NCI-H1048 (cell line): ENCODE measurements at regions not wholly inside any gene's neighbourhood (a gene's known extent, or its start where the extent isn't known, plus 50 kb on each side); places are given as distances from the start of the nearest gene placed in this dataset.

Source experiments
- DNase-seq: peaks from one replicate; lab custom pipeline; 2025; lab: John Stamatoyannopoulos, UW

DNA sequence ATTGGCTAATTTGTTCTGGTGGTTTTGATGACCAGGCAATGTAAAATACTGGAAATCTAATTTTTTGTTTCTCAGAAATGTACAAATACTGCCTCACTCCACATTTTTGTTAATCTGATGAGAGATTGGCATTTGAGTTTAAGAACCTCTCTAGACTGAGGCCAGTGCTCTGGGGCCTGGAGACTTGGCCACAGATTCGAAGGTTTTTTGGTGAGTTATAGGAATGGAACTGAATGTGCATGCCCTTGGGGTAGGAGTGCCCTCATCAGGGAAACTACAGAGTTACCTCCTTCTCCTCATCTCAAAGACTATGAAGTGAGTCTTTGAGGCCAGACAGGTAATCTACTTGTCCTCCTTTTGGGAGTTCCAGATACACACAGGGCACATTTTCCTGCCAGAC, 347.9 kb downstream of the LTN1 start:
- no peak for DNase-seq

DNA sequence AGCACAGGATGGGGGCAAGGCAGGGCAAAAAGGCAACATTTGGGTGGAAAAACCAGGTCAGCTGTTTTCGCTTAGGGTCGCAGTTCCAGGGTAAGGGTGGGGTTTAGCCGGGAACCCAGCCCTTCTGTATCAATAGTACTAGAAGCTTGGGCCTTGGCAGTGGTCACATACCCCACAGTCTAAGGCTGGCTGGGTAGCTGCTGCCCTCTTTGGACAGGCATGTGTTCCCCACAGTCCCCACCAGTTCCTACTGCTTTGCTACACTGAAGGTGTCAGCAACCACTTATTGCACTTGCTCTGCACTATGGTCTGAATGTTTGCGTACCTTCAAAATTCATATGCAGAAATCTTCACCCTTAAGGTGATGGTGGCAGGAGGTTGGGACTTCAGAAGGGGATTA, 349.8 kb downstream of the LTN1 start:
- no peak for DNase-seq

DNA sequence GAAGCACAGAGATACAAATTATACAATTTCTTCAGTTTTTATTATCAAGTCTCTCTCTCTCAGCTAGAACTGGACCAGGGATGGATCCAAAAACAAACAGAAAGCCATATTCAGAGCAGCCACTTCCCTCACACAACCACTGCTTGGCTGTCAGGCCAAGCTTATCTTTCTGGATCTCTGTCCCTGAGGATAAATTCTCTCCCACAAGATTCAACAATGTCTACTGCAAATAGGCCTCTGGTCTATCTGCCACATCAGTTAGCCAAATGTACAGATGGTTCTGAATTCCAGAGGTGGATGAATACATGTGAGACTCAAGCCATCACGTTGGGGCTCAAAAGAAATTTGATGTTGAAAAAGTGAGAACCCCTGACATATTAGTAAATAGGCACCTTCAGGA, 350.9 kb downstream of the LTN1 start:
- no peak for DNase-seq

DNA sequence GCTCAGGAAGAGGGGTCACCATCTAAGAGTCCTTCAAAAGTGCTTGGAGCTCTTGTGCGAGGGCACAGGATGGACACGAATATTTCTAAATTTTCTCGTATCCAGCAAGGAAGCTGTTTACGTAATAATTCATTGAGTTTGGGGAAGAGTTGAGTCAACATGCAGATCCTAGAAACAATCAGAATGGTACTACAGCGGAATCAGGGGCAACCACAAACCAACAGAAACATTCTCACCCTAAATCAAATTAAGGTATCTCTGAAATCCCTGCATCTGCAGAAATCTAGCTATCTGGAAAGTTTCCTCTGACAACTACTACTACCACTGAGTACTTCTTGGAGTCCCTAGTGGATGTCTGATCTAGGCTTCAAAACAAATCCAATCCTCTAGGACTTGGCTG, 352.4 kb downstream of the LTN1 start:
- no peak for DNase-seq

DNA sequence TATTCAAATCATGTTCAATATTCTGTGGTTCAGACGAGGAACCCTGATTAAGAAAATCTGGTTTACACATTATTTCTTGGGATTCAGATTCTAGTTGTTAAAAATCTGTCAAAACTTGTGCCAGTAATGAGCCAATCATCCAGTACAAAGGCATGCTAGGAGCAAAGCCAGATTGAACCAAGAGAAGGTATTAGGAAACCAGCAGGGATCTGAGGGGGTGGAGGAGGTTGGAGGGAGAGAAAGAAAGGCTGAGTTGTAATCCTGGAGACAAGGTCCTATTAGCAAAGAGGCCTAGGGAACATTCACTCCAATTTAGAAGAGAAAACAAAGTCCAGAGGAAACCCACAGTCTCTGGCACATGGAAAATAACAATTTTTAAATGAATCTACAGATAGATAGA, 352.9 kb downstream of the LTN1 start:
- no peak for DNase-seq

DNA sequence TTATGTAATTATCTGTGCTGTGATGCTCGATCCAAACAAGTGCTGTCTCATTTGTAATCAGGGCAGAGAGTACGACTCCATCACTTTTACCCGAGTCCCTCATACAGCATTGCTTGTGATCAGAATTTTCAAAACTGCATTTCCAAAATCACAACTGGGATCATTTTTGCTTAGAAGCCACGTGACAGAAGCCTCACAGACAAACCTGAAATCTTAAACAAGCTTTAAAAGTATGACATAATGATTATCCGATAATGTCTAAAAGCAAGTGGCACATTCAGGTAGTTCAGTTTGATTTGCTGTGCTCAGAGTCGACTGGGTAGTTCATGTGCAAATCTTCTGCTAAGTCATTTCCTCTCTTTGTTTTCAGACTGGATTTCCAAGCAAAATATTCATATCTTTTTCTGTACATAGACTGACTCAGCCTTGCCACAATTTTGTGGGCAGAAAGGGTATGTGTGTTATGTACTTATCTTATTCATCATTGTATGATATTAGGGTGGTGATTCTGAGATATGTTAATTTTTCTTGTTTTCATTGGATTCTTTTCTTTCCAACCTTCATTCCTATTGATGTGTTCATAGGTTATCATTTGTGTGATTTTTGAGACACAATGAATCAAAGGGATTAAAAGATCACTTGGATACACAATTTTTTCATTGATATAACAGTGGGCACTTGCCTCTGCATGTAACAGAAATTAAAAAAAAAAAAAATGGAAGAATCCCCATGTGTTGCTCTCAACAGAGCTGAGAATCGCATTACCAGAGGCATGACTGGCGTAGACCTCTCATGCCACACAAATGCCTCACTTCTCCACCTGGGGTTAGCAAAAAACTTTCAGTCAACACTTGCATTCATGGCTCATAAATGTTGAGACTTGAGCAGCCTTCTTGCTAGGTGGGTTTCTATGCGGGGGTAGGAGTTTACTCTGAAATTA, 355.7 kb downstream of the LTN1 start:
- no peak for DNase-seq

DNA sequence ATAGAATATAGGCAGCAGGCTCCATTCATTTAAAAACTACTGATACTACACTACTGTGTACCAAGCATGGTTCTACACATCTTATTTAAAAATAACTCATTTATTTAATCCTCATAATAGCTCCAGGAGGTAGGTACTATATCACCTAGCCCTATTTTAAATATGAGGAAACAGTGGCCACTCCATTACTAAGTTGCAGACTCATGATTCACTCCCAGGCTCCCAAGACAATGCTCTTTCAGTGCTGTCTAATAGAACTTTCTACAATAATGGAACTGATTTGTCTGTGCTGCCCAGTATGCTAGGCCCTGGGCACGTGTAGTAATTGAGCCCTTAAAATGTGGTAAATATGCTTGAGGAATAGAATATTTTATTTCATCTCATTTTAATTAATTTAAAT, 357.1 kb downstream of the LTN1 start:
- no peak for DNase-seq

DNA sequence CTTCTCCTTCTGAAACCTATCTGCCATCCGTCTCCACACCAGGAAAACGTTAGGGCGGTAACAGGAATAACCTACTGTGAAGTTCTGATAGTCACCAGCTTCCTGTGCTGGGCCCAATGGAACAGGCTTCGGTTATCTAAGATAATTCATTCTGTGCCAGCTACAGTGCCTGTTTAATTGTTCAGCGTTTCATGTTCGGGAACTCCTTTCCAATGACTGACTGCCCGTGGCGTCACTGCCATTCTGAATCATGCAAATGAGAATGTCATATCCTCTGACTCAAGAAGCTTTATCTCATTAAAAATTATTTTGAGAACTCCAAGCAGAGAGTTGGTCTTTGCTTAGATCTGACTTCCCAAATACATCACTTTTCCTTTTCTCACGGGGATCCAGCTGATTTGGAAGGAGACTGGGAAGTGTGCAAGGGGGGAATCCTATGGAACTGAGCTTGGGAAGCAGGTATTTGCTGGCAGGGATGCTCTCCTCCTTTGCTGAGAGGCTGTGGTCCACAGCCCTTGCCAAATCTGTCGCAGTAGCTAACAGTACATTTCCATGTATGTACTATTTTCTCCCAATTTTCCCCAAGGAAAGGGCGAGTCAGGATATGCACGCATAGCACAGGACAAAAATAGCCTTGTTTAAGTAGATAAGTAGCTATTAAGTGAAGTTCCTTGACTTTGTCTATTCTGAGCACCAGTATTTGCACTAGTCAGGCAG, 358.7 kb downstream of the LTN1 start:
- no peak for DNase-seq

DNA sequence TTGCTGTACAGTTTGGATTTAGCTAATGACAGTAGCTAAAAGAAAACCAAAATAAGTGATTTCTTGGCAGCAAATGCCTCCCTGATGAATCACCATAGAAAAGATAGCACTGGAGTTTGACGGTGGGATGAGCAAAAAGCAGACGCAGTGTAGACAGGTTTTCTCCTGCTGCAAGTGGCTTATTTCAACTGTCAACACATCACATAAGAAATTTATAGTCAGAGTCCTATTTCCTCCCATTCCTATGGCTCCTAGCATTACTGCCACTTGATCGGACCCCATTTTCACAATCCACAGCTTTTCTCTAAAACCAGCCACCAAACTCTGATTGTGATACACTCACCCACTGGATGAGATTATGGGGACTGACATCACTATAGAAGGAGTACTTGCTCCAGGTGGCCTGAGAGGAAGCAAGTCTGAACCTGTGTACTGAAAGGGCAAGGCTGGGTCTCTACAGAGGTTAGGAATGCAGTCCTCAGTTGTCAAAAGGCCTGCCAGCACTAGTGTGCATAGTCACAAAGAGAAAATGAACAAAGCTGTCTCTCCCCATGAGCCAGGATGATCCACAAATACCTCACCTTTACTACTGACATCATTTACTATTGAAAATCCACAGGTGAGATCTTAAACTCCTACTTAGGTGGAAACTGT, 359.8 kb downstream of the LTN1 start:
- DNase-seq: no peak

DNA sequence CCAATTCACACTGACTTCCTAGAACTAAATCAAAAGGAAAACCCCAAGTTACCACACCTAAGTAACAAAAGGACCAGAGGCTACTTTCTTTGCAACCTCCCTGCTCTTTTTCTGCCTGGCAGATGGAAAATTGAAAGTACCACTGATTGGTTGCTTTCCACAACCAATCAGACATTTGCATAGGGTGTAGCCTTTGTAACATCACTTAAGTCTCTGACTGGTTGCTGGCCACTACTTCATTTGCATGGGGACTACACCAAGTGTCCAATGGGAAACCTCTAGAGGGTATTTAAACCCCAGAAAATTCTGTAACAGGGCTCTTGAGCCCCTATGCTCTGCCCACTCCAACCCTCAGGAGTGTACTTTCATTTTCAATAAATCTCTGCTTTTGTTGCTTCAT, 365.0 kb downstream of the LTN1 start:
- DNase-seq: no peak

DNA sequence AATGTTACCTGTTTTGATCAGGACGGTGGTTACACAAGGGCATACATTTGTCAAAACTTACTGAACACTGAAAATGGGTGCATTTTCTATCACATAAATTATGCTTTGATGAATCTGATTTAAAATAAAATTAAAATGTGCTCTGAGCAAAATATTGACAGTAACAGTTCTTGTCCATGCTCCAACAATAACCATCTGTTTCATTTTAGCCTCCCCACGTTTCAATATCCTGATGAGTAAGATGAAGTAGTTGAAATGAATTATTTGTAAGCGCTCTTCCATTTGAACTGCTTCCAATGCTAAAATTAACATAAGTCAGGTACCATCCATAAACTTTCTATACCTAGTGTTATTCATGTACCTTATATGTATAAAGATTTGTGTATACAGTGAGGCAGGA, 365.4 kb downstream of the LTN1 start:
- DNase-seq: no peak

DNA sequence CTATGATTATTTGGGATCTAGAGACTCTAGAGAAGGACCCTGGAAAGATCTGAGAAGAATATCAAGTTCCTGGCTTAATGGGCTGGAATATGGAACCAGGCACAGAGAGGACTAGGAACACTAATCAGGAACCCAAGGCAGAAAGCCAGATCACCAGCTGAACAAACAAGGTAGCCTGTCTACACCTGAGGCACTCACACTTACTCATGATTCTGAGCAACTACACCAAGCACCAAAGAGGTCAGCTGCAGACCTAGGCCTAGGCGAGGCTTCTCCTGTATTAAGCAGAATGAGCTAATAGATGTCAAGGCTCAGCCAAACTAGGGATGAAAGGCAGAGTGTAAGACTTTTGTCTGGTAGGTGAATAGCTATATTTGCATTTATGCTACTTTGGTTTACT, 368.1 kb downstream of the LTN1 start:
- no peak for DNase-seq

DNA sequence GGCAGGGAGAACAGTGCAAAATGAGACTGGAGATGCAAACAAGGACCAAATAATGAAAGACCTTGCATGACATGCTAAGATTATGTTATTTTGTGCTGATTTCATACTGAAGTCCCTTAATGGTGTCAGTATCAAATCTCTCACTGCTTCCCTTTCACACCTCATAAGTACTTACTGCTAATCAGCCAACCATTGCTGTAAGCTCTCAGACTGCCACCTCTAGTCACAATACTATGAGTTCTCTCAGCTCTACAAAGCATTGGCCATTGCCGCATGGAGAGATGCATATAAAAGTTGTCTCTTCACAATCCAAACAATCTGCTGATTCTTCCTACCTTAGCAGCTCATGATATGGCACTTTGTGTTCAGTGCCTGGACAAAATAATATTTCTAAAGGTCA, 375.4 kb downstream of the LTN1 start:
- no peak for DNase-seq

DNA sequence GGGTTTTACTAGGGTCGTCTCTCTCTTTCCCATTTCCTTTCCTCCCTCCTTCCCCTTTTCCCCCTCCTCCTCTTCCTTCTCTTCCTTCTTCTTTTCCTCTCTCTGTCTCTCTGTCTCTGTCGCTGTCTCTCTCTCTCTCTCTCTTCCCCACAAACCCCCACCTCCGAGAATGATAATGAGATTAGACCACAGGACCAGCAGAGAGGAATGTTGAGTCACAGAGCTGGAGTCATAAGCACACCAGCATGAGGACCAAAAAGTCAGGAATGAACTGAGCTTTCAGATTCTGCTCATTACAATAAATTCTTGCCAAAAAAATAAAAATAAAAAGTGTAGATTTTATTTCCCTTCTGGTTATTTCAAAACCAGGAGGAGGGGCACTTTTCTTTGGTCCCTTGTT, 377.4 kb downstream of the LTN1 start:
- no peak for DNase-seq

DNA sequence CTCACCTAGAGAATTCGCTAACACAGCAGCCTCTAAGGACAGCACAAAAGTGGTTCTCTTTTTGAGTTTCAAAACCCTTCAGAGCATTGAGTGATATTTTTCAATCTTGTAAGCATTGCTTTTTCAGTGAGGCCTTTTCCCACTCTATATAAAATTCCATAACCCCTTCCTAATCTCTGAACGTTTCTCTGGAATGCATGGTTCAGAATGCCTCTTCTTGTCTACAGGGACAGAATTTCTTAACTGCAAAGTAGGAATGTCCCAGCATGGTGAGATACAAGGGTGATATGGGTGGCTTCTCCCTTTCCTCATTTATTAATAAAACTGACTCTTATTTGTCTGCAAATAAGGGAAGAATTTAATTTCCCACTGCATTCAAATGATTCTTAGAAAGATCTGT, 377.9 kb downstream of the LTN1 start:
- DNase-seq: no peak

DNA sequence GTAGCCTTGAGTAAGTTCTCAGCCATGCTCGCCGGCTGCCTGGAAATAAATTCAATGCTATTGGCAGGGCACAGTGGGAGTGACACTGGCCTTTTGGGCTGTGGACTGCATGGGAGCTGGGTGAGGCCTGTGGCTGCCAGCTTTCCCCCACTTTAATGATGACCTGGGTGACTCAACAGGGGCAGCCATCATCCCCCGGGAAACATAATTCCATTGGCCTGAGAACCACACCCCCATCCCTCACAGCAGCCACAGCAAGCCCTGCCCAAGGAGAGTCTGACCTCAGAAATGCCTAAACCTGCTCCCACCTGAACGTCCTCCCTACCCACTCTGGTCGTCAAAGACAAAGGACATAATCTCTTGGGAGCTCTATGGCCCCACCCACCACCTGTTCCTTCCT, 384.0 kb downstream of the LTN1 start:
- no peak for DNase-seq

DNA sequence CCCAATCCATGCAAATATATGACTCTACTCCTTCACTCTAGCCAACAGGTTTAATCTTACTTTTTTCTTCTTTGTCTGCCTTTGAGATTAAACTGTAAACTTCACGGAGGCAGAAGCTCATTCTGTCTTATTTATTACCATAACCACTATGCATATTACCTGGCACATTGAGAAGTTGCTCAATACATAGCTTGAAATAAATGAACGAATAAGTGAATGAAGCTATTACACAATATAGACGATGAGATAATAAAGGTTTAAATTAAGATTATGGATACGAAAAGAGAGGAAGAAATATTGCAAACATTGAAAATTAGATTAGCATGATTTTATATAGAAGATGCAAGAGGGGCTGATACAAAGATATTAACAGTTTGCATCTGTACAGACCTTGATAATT, 385.1 kb downstream of the LTN1 start:
- no peak for DNase-seq

DNA sequence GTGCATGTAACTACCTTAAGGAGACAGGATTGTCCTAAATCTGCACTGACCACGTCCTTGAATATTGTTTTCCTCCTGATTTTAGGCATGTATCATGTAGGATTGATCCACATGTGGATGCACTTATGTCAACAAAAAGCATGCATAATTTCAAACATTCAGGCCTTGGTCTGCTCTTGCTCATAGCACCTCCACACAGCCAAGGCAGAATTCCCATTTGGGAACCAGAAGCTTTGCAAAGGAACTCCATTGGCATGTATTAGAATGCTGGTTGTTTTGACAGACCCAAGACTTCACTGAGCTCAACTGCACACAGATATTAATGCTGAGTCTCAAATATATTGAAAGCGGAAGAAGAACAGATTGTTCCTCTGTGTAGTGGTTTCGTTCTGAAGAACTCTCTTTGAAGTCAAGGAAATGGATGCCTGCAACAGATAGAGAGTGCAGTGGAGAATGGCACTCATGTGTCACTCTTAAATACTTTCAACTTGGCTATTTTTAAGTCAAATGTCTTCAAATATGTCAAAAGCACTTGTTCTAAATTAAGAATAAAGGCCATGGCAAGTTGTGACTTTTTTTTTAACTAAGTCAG, 387.6 kb downstream of the LTN1 start:
- no peak for DNase-seq

DNA sequence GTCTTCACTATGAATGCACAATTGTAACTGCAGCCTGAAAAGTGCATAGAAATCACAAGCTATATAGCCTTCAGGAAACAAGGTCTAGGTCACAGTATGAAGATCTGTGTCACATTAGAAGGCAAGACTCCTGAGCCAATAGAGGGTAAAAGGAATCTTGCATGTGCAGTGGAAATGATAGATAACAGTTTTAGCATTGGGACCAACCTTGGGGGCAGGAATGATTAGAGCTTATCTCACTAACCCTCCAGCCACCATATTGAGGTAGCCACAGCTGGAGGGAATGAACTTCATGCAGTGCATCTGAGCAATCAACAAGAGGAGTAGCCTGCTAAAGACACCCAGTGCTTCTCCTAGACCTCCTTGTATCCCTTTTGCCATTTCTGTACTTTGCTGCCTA, 390.1 kb downstream of the LTN1 start:
- DNase-seq: no peak

DNA sequence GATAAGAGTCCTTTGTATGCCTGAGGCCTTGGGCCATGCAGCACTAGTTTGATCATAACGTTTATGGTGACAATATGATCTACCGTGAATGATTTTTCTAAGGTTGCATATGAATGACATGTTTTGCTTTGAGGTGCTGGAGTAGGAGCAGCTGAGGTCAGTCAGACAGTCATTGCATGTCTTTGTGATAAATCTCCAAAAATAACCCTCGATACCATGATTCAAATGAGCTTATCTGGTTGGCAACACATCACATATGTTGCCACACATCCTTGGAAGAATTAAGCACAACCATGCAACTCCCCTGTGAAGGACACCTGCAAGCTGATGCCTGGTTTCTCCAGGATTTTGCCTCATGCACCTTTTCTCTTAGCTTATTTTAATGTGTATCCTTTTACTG, 394.5 kb downstream of the LTN1 start:
- DNase-seq: no peak

DNA sequence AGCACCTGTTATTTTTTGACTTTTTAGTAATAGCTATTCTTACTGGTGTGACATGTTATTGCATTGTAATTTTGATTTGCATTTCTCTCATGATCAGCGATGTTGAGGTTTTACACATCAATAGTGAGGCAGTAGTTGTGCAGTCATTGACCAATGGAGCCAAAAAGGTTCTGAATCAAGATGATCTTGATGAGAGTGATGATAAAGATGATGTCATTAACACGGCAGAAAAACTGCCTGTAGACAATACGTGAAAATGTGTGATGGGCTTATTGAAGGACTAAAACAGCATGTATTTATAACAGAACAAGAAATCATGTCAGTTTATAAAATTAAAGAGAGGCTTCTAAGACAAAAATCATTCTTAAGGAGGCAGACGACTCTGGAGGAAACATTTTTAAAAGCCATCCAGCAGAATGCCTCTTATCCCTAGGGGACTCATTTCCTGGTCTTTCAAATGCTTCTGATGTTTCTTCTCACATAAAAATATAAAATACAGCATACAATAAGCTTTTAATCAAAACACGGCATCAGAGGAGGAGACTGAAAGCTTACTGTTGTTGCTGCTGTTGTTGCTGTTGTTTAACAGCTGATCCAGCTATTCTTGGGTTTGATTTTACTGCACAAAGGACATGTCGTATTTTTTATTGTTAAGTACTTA, 400.3 kb downstream of the LTN1 start:
- DNase-seq: no peak

DNA sequence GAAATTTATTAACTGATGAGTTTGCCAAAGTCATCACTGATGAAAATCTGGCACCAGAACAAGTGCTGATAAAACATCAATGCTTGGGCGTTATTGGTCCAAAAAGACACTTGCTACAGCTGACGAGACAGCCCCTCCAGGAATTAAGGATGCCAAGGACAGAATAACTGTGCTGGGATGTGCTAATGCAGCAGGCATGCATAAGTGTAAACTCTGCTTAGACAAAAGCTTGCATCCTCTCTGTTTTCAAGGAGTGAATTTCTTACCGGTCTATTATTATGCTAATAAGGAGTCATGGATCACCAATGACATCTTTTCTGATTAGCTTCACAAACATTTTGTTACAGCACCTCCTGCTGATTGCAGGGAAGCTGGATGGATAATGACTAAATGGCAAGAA, 402.0 kb downstream of the LTN1 start:
- DNase-seq: no peak
